Panc1 (cell line): ENCODE measurements at regions not wholly inside any gene's neighbourhood (a gene's known extent, or its start where the extent isn't known, plus 50 kb on each side); places are given as distances from the start of the nearest gene placed in this dataset.

Source experiments
- ATAC-seq: fragments of 200-7000 bp; cut with Tn5 transposase; 2 replicates; pipeline ENCODE4 v1.9.1; 2020; ENCODE audit warnings: mild to moderate bottlenecking, moderate library complexity
- BruUV-seq: library from RNA; stranded (reverse); fragments of 400-500 nt; replicated peaks from 2 replicates; lab custom pipeline; 2021; lab: Mats Ljungman, UMichigan
- CTCF ChIA-PET: fragments of 300-600 bp; sonication (Branson Sonifier 250); formaldehyde crosslinking; loops from one replicate; lab custom pipeline; 2022; ENCODE audit warnings: antibody characterized with exemption; lab: Charles Lee
- POLR2A ChIA-PET: fragments of 300-600 bp; sonication (Branson Sonifier 250); formaldehyde crosslinking; loops from one replicate; lab custom pipeline; 2022; ENCODE audit warnings: antibody characterized with exemption; lab: Charles Lee
- DNase-seq: peaks from one replicate; pipeline ENCODE4 v3.0.0-alpha.2; 2010; ENCODE audit warnings: low read depth, low spot score
- H3K27ac ChIP-seq: 2 replicates; pipeline ENCODE4 v1.5.1; 2011; ENCODE audit warnings: mild to moderate bottlenecking, low read length, inconsistent platforms
- H3K27me3 ChIP-seq: fragments of 200-500 bp; sonication (Bioruptor generic); 2 replicates; pipeline ENCODE4 v1.6.0; 2014; ENCODE audit warnings: low read length, inconsistent platforms; ENCODE audit not compliant: control insufficient read depth, insufficient read depth
- H3K36me3 ChIP-seq: fragments of 200-500 bp; sonication (Bioruptor generic); 2 replicates; pipeline ENCODE4 v1.5.1; 2014; ENCODE audit warnings: inconsistent platforms, mild to moderate bottlenecking, low read length, moderate library complexity; ENCODE audit not compliant: control insufficient read depth, insufficient read depth
- H3K4me1 ChIP-seq: 2 replicates; pipeline ENCODE4 v1.5.1; 2011; ENCODE audit warnings: inconsistent platforms, mild to moderate bottlenecking, low read length, moderate library complexity; ENCODE audit not compliant: control insufficient read depth, insufficient read depth
- H3K4me3 ChIP-seq, 2 experiments: 2 replicates each; pipeline ENCODE4 v1.5.1; 2011 to 2012; ENCODE audit warnings: low read depth in 2 of 2, low read length in 2 of 2, mild to moderate bottlenecking in 2 of 2, inconsistent platforms in 1 of 2, moderate library complexity in 1 of 2
- H3K9me3 ChIP-seq: fragments of 200-500 bp; sonication (Bioruptor generic); 2 replicates; pipeline ENCODE4 v1.5.1; 2014; ENCODE audit warnings: low read depth, mild to moderate bottlenecking, inconsistent platforms, low read length, moderate library complexity; ENCODE audit not compliant: control insufficient read depth, insufficient read depth
- POLR2AphosphoS5 ChIP-seq: IDR thresholded peaks from 2 replicates; pipeline ENCODE4 v1.6.1; 2012; ENCODE audit warnings: mild to moderate bottlenecking, low read depth, low read length, moderate library complexity
- REST ChIP-seq, 2 experiments: IDR thresholded peaks; 2 replicates each; pipeline ENCODE4 v1.6.1; 2011 to 2012; ENCODE audit warnings: low read depth in 2 of 2, control low read depth in 1 of 2, low read length in 1 of 2, mild to moderate bottlenecking in 1 of 2, moderate library complexity in 1 of 2; ENCODE audit not compliant: insufficient read depth in 1 of 2
- SIN3A ChIP-seq: IDR thresholded peaks from 2 replicates; pipeline ENCODE4 v1.6.1; 2012; ENCODE audit warnings: low read depth, mild to moderate bottlenecking, low read length, moderate library complexity, borderline replicate concordance; ENCODE audit not compliant: insufficient read depth
- TCF7L2 ChIP-seq: IDR thresholded peaks from 2 replicates; pipeline ENCODE4 v1.6.1; 2011; ENCODE audit warnings: mild to moderate bottlenecking, low read depth, low read length, inconsistent platforms
- in situ Hi-C: cut with HindIII; loops from 2 replicates; pipeline ENCODE4 v1.10.0; 2016; ENCODE audit warnings: low sequenced_read_pairs, low pct_unique_long_range_greater_than_20kb
- intact Hi-C: fragments of 100-400 bp; cut with micrococcal nuclease; formaldehyde crosslinking; loops from one replicate; pipeline ENCODE4 v1.10.0; 2022; ENCODE audit not compliant: unreplicated experiment
- TF ChIP-seq, protein P1 (sequence below): fragments of 450-650 bp; IDR thresholded peaks from 2 replicates; pipeline ENCODE4 v1.5.1; 2017; ENCODE audit warnings: mild to moderate bottlenecking

- CTCF ChIA-PET: no interaction called here
Measured at GRCh38 chr4:3855646-3856045, 89.5 kb downstream of the ADRA2C start.

DNA sequence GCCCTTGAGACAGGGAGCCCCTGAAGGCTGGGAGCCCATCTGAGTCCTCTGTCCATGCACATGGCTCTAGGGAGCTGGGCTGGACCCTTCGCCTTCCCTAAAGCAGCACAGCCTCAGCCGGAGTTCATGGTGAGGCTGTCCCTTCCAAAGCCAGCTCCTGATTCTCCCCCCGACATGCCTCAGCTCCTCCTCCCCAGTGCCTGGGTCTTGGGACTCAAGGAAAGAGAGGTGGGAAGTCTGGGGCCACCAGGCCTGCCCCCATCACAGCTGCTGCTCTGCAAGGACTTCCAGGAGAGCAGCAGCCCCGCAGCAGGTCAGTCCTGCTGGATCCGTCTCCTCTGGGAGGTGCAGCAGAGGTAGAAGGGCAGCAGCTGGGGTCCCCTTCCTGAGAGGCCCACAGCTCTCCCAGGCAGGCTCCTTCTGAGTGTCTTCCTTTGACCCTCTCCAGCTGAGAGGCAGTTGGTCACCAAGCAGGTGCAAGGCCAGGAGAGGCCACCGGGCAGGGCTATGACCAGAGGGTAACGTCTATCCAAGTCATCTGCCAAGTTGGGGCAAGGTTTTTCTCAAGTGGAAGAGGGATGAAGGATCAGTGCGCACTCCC lies 90.5 kb downstream of the ADRA2C start:
- Histone ChIP-seq H3K9me3 (no peaks in the 10 kb centered on the region), H3K27ac (no peak overlapping the region), H3K4me1 (no peaks in the 10 kb centered on the region), H3K4me3 (no peak overlapping the region), H3K36me3 (no peaks in the 10 kb centered on the region), H3K27me3 (peaks cover 2% of the 10 kb centered on the region; the same call in 1 of the 2 replicates)
- CTCF ChIA-PET: no interaction called here
- no TSS peak for BruUV-seq
- DNase-seq: no peak
- in situ Hi-C loops: no loop called here
- no peak for ATAC-seq
- POLR2A ChIA-PET: no interaction called here
- TF ChIP-seq TCF7L2 (no peak), REST (IDR thresholded peaks at IDR 0.05; ENCODE audit: insufficient read depth in 1 of 2, low read depth in 2 of 2, low read length in 1 of 2) (no peak), SIN3A (no peak), POLR2AphosphoS5 (no peak)
- TF ChIP-seq, protein P1, sequence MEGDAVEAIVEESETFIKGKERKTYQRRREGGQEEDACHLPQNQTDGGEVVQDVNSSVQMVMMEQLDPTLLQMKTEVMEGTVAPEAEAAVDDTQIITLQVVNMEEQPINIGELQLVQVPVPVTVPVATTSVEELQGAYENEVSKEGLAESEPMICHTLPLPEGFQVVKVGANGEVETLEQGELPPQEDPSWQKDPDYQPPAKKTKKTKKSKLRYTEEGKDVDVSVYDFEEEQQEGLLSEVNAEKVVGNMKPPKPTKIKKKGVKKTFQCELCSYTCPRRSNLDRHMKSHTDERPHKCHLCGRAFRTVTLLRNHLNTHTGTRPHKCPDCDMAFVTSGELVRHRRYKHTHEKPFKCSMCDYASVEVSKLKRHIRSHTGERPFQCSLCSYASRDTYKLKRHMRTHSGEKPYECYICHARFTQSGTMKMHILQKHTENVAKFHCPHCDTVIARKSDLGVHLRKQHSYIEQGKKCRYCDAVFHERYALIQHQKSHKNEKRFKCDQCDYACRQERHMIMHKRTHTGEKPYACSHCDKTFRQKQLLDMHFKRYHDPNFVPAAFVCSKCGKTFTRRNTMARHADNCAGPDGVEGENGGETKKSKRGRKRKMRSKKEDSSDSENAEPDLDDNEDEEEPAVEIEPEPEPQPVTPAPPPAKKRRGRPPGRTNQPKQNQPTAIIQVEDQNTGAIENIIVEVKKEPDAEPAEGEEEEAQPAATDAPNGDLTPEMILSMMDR: no peak
- intact Hi-C loops: no loop called here

More at GRCh38 chr4:3855646-3856045, 89.5 kb downstream of the ADRA2C start:
- ATAC-seq: no peak
- BruUV-seq: no TSS peak
- H3K9me3 ChIP-seq: no peaks in the 10 kb centered on the region
- no peak overlapping the region for H3K27ac ChIP-seq
- H3K27me3 ChIP-seq: peaks cover 2% of the 10 kb centered on the region; the same call in 1 of the 2 replicates
- in situ Hi-C loops (no loop called here), intact Hi-C loops (no loop called here)
- DNase-seq: no peak
- no peaks in the 10 kb centered on the region for H3K36me3 ChIP-seq
- H3K4me3 ChIP-seq: no peak overlapping the region
- no peaks in the 10 kb centered on the region for H3K4me1 ChIP-seq
- POLR2A ChIA-PET: no interaction called here
- TF ChIP-seq, protein P1: no peak
- TF ChIP-seq TCF7L2 (no peak), POLR2AphosphoS5 (no peak), REST (IDR thresholded peaks at IDR 0.05; ENCODE audit: insufficient read depth in 1 of 2, low read depth in 2 of 2, low read length in 1 of 2) (no peak), SIN3A (no peak)
